Colonic mucosa (tissue), 4 donors: ENCODE measurements at regions not wholly inside any gene's neighbourhood (a gene's known extent, or its start where the extent isn't known, plus 50 kb on each side); places are given as distances from the start of the nearest gene placed in this dataset.

Experiments
- DNase-seq: peaks from one replicate; pipeline ENCODE4 v3.0.0-alpha.2; 2020
- H3K27ac ChIP-seq: fragments of 200-600 bp; one replicate; pipeline ENCODE4 v1.8.0; 2021
- H3K27me3 ChIP-seq: fragments of 200-600 bp; one replicate; pipeline ENCODE4 v1.8.0; 2021
- H3K36me3 ChIP-seq: fragments of 200-600 bp; one replicate; pipeline ENCODE4 v1.8.0; 2021
- H3K4me1 ChIP-seq: fragments of 200-600 bp; one replicate; pipeline ENCODE4 v1.8.0; 2021; ENCODE audit warnings: mild to moderate bottlenecking
- H3K4me3 ChIP-seq: fragments of 200-600 bp; one replicate; pipeline ENCODE4 v1.8.0; 2021
- H3K9ac ChIP-seq, 2 donors: one replicate each; pipeline ENCODE4 v1.7.0; 2013; ENCODE audit warnings: control low read depth in 2 of 2, low read depth in 2 of 2, low read length in 2 of 2
- H3K9me3 ChIP-seq: fragments of 200-600 bp; one replicate; pipeline ENCODE4 v1.8.0; 2021
- CTCF ChIP-seq: fragments of 200-600 bp; IDR thresholded peaks from one replicate; pipeline ENCODE4 v1.8.0; 2022; ENCODE audit warnings: antibody characterized with exemption, mild to moderate bottlenecking
- intact Hi-C: fragments of 100-400 bp; cut with DNase I; formaldehyde crosslinking; loops from one replicate; pipeline ENCODE4 v1.14.1; 2022
- donor health status: healthy.
- donor health status: DM: no; HTN: no; CAD: no.
- donor health status: DM: no; HTN: no; CAD: no.

- H3K27me3 ChIP-seq: no peaks in the 10 kb centered on the region
- H3K4me3 ChIP-seq: no peak overlapping the region
- intact Hi-C loops: no loop called here
- no peak for DNase-seq
- H3K36me3 ChIP-seq: no peaks in the 10 kb centered on the region
- H3K27ac ChIP-seq: no peak overlapping the region
- H3K9ac ChIP-seq: no peak overlapping the region
- no peak for TF ChIP-seq CTCF
- no peaks in the 10 kb centered on the region for H3K4me1 ChIP-seq
- H3K9me3 ChIP-seq: no peaks in the 10 kb centered on the region
Observed at GRCh38 chr2:109070290-109070689, 58.7 kb upstream of the SH3RF3 start.

- no peak for TF ChIP-seq CTCF
- Histone ChIP-seq H3K4me1 (no peaks in the 10 kb centered on the region), H3K9ac (no peak overlapping the region), H3K27me3 (no peaks in the 10 kb centered on the region), H3K27ac (no peak overlapping the region), H3K4me3 (no peak overlapping the region), H3K9me3 (no peaks in the 10 kb centered on the region), H3K36me3 (no peaks in the 10 kb centered on the region)
- DNase-seq: peak; percentile 13
- intact Hi-C loops: no loop called here
Observed at GRCh38 chr2:109069331-109070194, 59.4 kb upstream of the SH3RF3 start.

- Histone ChIP-seq H3K9me3 (no peaks in the 10 kb centered on the region), H3K4me1 (no peaks in the 10 kb centered on the region), H3K36me3 (no peaks in the 10 kb centered on the region), H3K9ac (no peak overlapping the region), H3K4me3 (no peak overlapping the region), H3K27ac (no peak overlapping the region), H3K27me3 (no peaks in the 10 kb centered on the region)
- no peak for TF ChIP-seq CTCF
- intact Hi-C loops: no loop called here
- no peak for DNase-seq
Observed at GRCh38 chr2:109068811-109069210, 60.2 kb upstream of the SH3RF3 start.

GRCh38 chr2:109067631-109068125 lies 61.3 kb upstream of the SH3RF3 start:
- Histone ChIP-seq H3K4me3 (no peak overlapping the region), H3K27ac (no peak overlapping the region), H3K4me1 (no peaks in the 10 kb centered on the region), H3K9me3 (no peaks in the 10 kb centered on the region), H3K36me3 (no peaks in the 10 kb centered on the region), H3K27me3 (no peaks in the 10 kb centered on the region), H3K9ac (no peak overlapping the region)
- intact Hi-C loops: no loop called here
- DNase-seq: peak; percentile 38
- no peak for TF ChIP-seq CTCF

- Histone ChIP-seq H3K9ac (no peak overlapping the region), H3K36me3 (no peaks in the 10 kb centered on the region), H3K9me3 (no peaks in the 10 kb centered on the region), H3K27ac (no peak overlapping the region), H3K4me1 (no peaks in the 10 kb centered on the region), H3K4me3 (no peak overlapping the region), H3K27me3 (no peaks in the 10 kb centered on the region)
- intact Hi-C loops: no loop called here
- no peak for DNase-seq
- no peak for TF ChIP-seq CTCF
Observed at GRCh38 chr2:109066917-109067597, 61.9 kb upstream of the SH3RF3 start.
